ENCODE measurements at regions not wholly inside any gene's neighbourhood (a gene's known extent, or its start where the extent isn't known, plus 50 kb on each side); places are given as distances from the start of the nearest gene placed in this dataset.

DNA sequence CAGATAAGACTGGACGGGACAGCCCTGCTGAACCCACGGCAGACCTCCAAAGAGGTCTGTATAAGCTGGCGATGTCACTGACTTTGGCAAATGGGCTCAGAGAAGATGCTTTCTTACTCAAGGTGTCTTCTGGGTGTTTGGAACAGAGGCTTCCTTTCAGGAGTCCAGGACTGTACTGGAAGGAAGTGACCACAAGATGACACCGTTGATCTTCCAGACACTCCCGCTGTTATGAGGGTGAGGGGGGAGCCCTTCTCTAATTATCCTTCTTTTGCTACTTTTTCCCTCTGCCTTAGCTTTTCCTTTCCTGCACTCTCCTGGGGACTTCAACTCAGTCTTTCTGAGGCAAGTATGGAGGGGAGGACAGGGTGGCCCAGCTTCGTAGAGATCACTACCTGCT is 65.2 kb upstream of the ZNF599 start:
- TF ChIP-seq CTCF (IDR thresholded peaks at IDR 0.05; ENCODE audit: low read depth, low read length, poor library complexity, severe bottlenecking) (no peak), EZH2phosphoT487 (IDR thresholded peaks at IDR 0.05; ENCODE audit: borderline replicate concordance, low read length) (no peak)

Measured in DOHH2 (cell line).